ENCODE measurements at regions not wholly inside any gene's neighbourhood (a gene's known extent, or its start where the extent isn't known, plus 50 kb on each side); places are given as distances from the start of the nearest gene placed in this dataset.

- TF ChIP-seq CTCF (IDR thresholded peaks at IDR 0.05; ENCODE audit: insufficient read depth, low read length) (no peak), SPI1 (IDR thresholded peaks at IDR 0.05; ENCODE audit: borderline replicate concordance, low read depth) (no peak), GABPA (IDR thresholded peaks at IDR 0.05; ENCODE audit: low read depth) (no peak)
These were observed 249.2 kb upstream of the MARCKS start for GRCh38 chr6:113607821-113608545.
